ENCODE measurements at regions not wholly inside any gene's neighbourhood (a gene's known extent, or its start where the extent isn't known, plus 50 kb on each side); places are given as distances from the start of the nearest gene placed in this dataset.

- intact Hi-C loops (cut with micrococcal nuclease): loop anchor here (1.0 to 10.0 kb wide), 3 partner anchors 46 to 423 kb away; no protein-coding TSS in a partner anchor
- peak; percentile 97 for FAIRE-seq
- CTCF ChIA-PET: interaction anchor here (1.0 to 1.4 kb wide), 5 partner anchors 22 to 269 kb away, joined by 3 to 5 read pairs (median 3); no protein-coding TSS in a partner anchor
Observed at GRCh38 chr9:88732128-88732527, 197.2 kb downstream of the NXNL2 start.

More at GRCh38 chr9:88732128-88732527, 197.2 kb downstream of the NXNL2 start:
- H3K9me1 ChIP-seq (replicated peaks; ENCODE audit: control insufficient read depth, extremely low read depth, insufficient read depth, low read length): no peaks in the 10 kb centered on the region
- peaks cover 29% of the 10 kb centered on the region for H3K4me1 ChIP-seq (ENCODE audit: control insufficient read depth, extremely low read depth, insufficient read depth, low read length)
- H2AFZ ChIP-seq (ENCODE audit: low read depth, low read length): no peak overlapping the region
- H3K27me3 ChIP-seq (ENCODE audit: control insufficient read depth in 2 of 2, insufficient read depth in 2 of 2, low read length in 2 of 2): no peaks in the 10 kb centered on the region
- H4K20me1 ChIP-seq (replicated peaks; ENCODE audit: control insufficient read depth, extremely low read depth, insufficient read depth, low read length): no peaks in the 10 kb centered on the region
- no peak overlapping the region for H3K4me2 ChIP-seq (ENCODE audit: insufficient read depth, low read length)
- BruUV-seq (replicated peaks): no TSS peak
- TF ChIP-seq GATA2 (IDR thresholded peaks at IDR 0.05; ENCODE audit: insufficient read depth, insufficient read length, low read depth, low read length) (no peak), FOS (IDR thresholded peaks at IDR 0.05; ENCODE audit: borderline replicate concordance, insufficient read depth, low read length) (peak; percentile 34), EZH2 (IDR thresholded peaks at IDR 0.05; ENCODE audit: borderline replicate concordance, low read depth, low read length, severe bottlenecking) (no peak), MYC (IDR thresholded peaks at IDR 0.05; ENCODE audit: low read depth, low read length) (no peak), POLR2AphosphoS5 (IDR thresholded peaks at IDR 0.05; ENCODE audit: insufficient read depth, low read depth, low read length) (peak; percentile 81), CTCF (IDR thresholded peaks at IDR 0.05; ENCODE audit: extremely low read depth in 1 of 2, insufficient read depth in 1 of 2, low read depth in 1 of 2, low read length in 2 of 2) (no peak)
- H3K79me2 ChIP-seq (ENCODE audit: control insufficient read depth, insufficient read depth, low read length): no peaks in the 10 kb centered on the region
- no peaks in the 10 kb centered on the region for H3K36me3 ChIP-seq (ENCODE audit: control insufficient read depth in 2 of 2, extremely low read depth in 1 of 2, insufficient read depth in 2 of 2, low read length in 2 of 2)
- dilution Hi-C loops (cut with MboI; ENCODE audit: extremely low pct_ligation_motif_present, low sequenced_read_pairs): no loop called here
- no peak overlapping the region for H3K9ac ChIP-seq (replicated peaks; ENCODE audit: extremely low read depth, insufficient read depth, low read length)
- H3K27ac ChIP-seq (ENCODE audit: insufficient read depth, low read depth, low read length): peak overlapping the region; percentile 56
- DNase-seq (ENCODE audit: low read depth, low spot score): peak; percentile 91
- H3K4me3 ChIP-seq (replicated peaks in 1 of 3; ENCODE audit: insufficient read depth in 1 of 3, low read depth in 1 of 3, low read length in 3 of 3): no peak overlapping the region
- POLR2A ChIA-PET: interaction anchor here (1.3 kb wide), 1 partner anchor 45 kb away, joined by 4 read pairs; no protein-coding TSS in a partner anchor
- H3K9me3 ChIP-seq (replicated peaks; ENCODE audit: control insufficient read depth, insufficient read depth, low read length): no peaks in the 10 kb centered on the region

Data from endothelial cell of umbilical vein (primary cell).